ENCODE measurements at regions not wholly inside any gene's neighbourhood (a gene's known extent, or its start where the extent isn't known, plus 50 kb on each side); places are given as distances from the start of the nearest gene placed in this dataset.

GRCh38 chr2:147083664-147084063 is 761.2 kb upstream of the ACVR2A start:
- no peak for TF ChIP-seq CTCF (IDR thresholded peaks at IDR 0.05; ENCODE audit: extremely low read depth, insufficient read depth, missing control alignments)
- in situ Hi-C loops (cut with MboI; ENCODE audit: low pct_unique_long_range_greater_than_20kb, low sequenced_read_pairs, unreplicated experiment): loop anchor here (25.0 kb wide), 1 partner anchor 254 kb away; no protein-coding TSS in a partner anchor
- no peak for DNase-seq (ENCODE audit: low spot score)

- in situ Hi-C loops (cut with MboI; ENCODE audit: low pct_unique_long_range_greater_than_20kb, low sequenced_read_pairs, unreplicated experiment): loop anchor here (25.0 kb wide), 1 partner anchor 254 kb away; no protein-coding TSS in a partner anchor
- peak; percentile 86 for TF ChIP-seq CTCF (IDR thresholded peaks at IDR 0.05; ENCODE audit: extremely low read depth, insufficient read depth, missing control alignments)
- DNase-seq (ENCODE audit: low spot score): peak; percentile 27
Observed at GRCh38 chr2:147082850-147083522, 761.8 kb upstream of the ACVR2A start.

- in situ Hi-C loops (cut with MboI; ENCODE audit: low pct_unique_long_range_greater_than_20kb, low sequenced_read_pairs, unreplicated experiment): loop anchor here (25.0 kb wide), 1 partner anchor 255 kb away; no protein-coding TSS in a partner anchor
- TF ChIP-seq CTCF (IDR thresholded peaks at IDR 0.05; ENCODE audit: extremely low read depth, insufficient read depth, missing control alignments): no peak
- no peak for DNase-seq (ENCODE audit: low spot score)
Observed at GRCh38 chr2:147081831-147082230, 763.0 kb upstream of the ACVR2A start.

- no peak for TF ChIP-seq CTCF (IDR thresholded peaks at IDR 0.05; ENCODE audit: extremely low read depth, insufficient read depth, missing control alignments)
- in situ Hi-C loops (cut with MboI; ENCODE audit: low pct_unique_long_range_greater_than_20kb, low sequenced_read_pairs, unreplicated experiment): loop anchor here (25.0 kb wide), 1 partner anchor 261 kb away; no protein-coding TSS in a partner anchor
- DNase-seq (ENCODE audit: low spot score): no peak
Observed at GRCh38 chr2:147076634-147077033, 768.2 kb upstream of the ACVR2A start.

- TF ChIP-seq CTCF (IDR thresholded peaks at IDR 0.05; ENCODE audit: extremely low read depth, insufficient read depth, missing control alignments): no peak
- DNase-seq (ENCODE audit: low spot score): no peak
- in situ Hi-C loops (cut with MboI; ENCODE audit: low pct_unique_long_range_greater_than_20kb, low sequenced_read_pairs, unreplicated experiment): loop anchor here (25.0 kb wide), 1 partner anchor 844 kb away; no protein-coding TSS in a partner anchor
Observed at GRCh38 chr2:147068071-147068470, 776.8 kb upstream of the ACVR2A start.

- no peak for TF ChIP-seq CTCF (IDR thresholded peaks at IDR 0.05; ENCODE audit: extremely low read depth, insufficient read depth, missing control alignments)
- no peak for DNase-seq (ENCODE audit: low spot score)
- in situ Hi-C loops (cut with MboI; ENCODE audit: low pct_unique_long_range_greater_than_20kb, low sequenced_read_pairs, unreplicated experiment): loop anchor here (25.0 kb wide), 1 partner anchor 845 kb away; no protein-coding TSS in a partner anchor
Observed at GRCh38 chr2:147067136-147067535, 777.7 kb upstream of the ACVR2A start.

Measured in GM13977 (cell line).